Stomach (tissue), 8 donors: ENCODE measurements at regions not wholly inside any gene's neighbourhood (a gene's known extent, or its start where the extent isn't known, plus 50 kb on each side); places are given as distances from the start of the nearest gene placed in this dataset.

Experiments used
- DNase-seq, 2 donors: peaks; one replicate each; pipeline versions ENCODE4 v3.0.0 to v3.0.0-alpha.2; 2013 to 2019
- H3K27ac ChIP-seq, 5 donors: fragments of 200-600 bp in 4 of 5; sonication (generic) in 4 of 5; one replicate each; pipeline ENCODE4 v1.5.1; 2013 to 2019; ENCODE audit warnings: mild to moderate bottlenecking in 1 of 5, moderate library complexity in 1 of 5
- H3K27me3 ChIP-seq, 3 donors: fragments of 200-600 bp; sonication (generic); one replicate each; pipeline ENCODE4 v1.5.1; 2017 to 2019; ENCODE audit warnings: mixed run types in 1 of 3
- H3K36me3 ChIP-seq, 4 donors: fragments of 200-600 bp; sonication (generic); 1 replicate in 3 of 4; 2 replicates in 1 of 4; pipeline ENCODE4 v1.5.1; 2016 to 2019
- H3K4me1 ChIP-seq, 4 donors: fragments of 200-600 bp; sonication (generic); one replicate each; pipeline ENCODE4 v1.5.1; 2016 to 2019
- H3K4me3 ChIP-seq, 4 donors: fragments of 200-600 bp; sonication (generic) in 3 of 4; one replicate each; pipeline ENCODE4 v1.5.1; 2016 to 2019; ENCODE audit warnings: mild to moderate bottlenecking in 1 of 4
- H3K9me3 ChIP-seq, 4 donors: fragments of 200-600 bp; sonication (generic); one replicate each; pipeline ENCODE4 v1.5.1; 2016 to 2019
- EP300 ChIP-seq: sonication (generic); formaldehyde crosslinking; IDR thresholded peaks from one replicate; pipeline ENCODE4 v1.6.1; 2017; ENCODE audit warnings: antibody characterized with exemption
- POLR2A ChIP-seq, 4 donors: fragments of 450-650 bp; IDR thresholded peaks; one replicate each; pipeline ENCODE4 v1.6.1; 2016; ENCODE audit warnings: antibody characterized with exemption in 4 of 4, control low read depth in 2 of 4, mild to moderate bottlenecking in 1 of 4, moderate library complexity in 1 of 4
- POLR2AphosphoS5 ChIP-seq, 3 donors: sonication (generic); formaldehyde crosslinking; IDR thresholded peaks; one replicate each; pipeline ENCODE4 v1.6.1; 2016; ENCODE audit warnings: antibody characterized with exemption in 3 of 3
- WGBS, 5 donors: extraction: QIAGEN DNeasy Blood & Tissue Kit in 3 of 5; methylation state at CpG; one replicate each; pipeline versions ENCODE4 v1.1.5 to v1.1.7; 2013 to 2018; 5-methylcytosine and 5-hydroxymethylcytosine counted together
- intact Hi-C: fragments of 100-400 bp; cut with DNase I; formaldehyde crosslinking; loops from one replicate; pipeline ENCODE4 v1.15.1; 2023; ENCODE audit warnings: low total_unique reads
- TF ChIP-seq, protein P1 (sequence below), 7 experiments: fragments of 450-650 bp in 4 of 7; fragments of 200-600 bp in 3 of 7; sonication (generic) in 3 of 7; IDR thresholded peaks; one replicate each; pipeline ENCODE4 v1.5.1; 2016 to 2019; ENCODE audit warnings: antibody characterized with exemption in 7 of 7, control low read depth in 2 of 7, mild to moderate bottlenecking in 1 of 7
- donor health status: healthy with polysubstance abuse.
- donor health status: Bipolar disorder and iron deficiency.
- donor health status: healthy.

DNA sequence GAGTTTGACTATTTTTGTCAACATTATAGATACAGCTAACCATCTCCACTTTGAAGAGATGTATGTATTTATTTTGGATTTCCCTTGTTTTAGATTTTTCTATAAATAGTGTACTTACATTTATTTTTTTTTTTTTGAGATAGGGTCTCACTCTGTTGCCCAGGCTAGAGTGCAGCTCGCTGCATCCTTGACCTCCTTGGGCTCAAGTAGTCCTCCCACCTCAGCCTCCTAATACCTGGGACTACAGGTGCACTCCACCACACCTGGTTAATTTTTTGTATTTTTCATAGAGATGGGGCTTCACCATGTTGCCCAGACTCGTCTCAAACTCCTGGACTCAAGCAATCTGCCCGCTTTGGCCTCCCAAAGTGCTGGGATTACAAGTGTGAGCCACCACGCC, 55.3 kb upstream of the TRPM1 start:
- Histone ChIP-seq H3K27ac (peak overlapping the region in 1 of 5 donors; percentile 29), H3K4me1 (peaks cover 10 to 29% (median 18%) of the 10 kb centered on the region in 4 donors), H3K36me3 (no peaks in the 10 kb centered on the region), H3K9me3 (no peaks in the 10 kb centered on the region), H3K4me3 (no peak overlapping the region), H3K27me3 (no peaks in the 10 kb centered on the region)
- intact Hi-C loops, result no loop called here
- TF ChIP-seq, protein P1, sequence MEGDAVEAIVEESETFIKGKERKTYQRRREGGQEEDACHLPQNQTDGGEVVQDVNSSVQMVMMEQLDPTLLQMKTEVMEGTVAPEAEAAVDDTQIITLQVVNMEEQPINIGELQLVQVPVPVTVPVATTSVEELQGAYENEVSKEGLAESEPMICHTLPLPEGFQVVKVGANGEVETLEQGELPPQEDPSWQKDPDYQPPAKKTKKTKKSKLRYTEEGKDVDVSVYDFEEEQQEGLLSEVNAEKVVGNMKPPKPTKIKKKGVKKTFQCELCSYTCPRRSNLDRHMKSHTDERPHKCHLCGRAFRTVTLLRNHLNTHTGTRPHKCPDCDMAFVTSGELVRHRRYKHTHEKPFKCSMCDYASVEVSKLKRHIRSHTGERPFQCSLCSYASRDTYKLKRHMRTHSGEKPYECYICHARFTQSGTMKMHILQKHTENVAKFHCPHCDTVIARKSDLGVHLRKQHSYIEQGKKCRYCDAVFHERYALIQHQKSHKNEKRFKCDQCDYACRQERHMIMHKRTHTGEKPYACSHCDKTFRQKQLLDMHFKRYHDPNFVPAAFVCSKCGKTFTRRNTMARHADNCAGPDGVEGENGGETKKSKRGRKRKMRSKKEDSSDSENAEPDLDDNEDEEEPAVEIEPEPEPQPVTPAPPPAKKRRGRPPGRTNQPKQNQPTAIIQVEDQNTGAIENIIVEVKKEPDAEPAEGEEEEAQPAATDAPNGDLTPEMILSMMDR (IDR thresholded peaks at IDR 0.05), result no peak
- TF ChIP-seq POLR2AphosphoS5 (IDR thresholded peaks at IDR 0.05), result no peak
- TF ChIP-seq POLR2A (IDR thresholded peaks at IDR 0.05), result no peak
- TF ChIP-seq EP300, result no peak
- WGBS, 5 donors, result 90 to 93% (median 91%) methylated on average over 4 of the region's 4 CpGs
- DNase-seq, result no peak

DNA sequence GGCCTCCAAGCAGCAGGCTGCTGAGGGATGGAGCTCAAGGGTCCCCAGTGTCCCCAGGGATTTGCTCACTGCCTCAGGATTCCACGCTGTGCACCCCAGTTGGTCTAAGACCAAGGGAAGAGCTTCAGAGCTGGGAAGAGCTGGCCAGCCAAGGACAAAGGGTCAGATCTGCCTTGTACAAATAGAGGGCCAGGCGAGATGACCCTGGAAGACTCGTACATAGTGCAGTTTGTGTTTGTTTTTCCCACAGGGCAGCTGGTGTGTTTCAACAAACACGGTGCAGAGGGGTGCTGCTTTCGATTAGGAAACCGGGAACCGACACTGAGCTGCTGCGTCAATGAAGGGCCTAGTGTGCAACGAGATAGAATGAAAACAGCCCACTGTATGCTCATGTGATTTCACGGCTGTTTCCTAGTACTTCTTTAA, 56.1 kb upstream of the TRPM1 start:
- TF ChIP-seq POLR2A (IDR thresholded peaks at IDR 0.05) (no peak), EP300 (no peak), POLR2AphosphoS5 (IDR thresholded peaks at IDR 0.05) (peak in 1 of 3 donors; percentile 42)
- TF ChIP-seq, protein P1 (IDR thresholded peaks at IDR 0.05), result no peak
- no peaks in the 10 kb centered on the region for H3K36me3 ChIP-seq
- peak overlapping the region in 3 of 5 donors; percentile 29 to 68 (median 33) for H3K27ac ChIP-seq
- intact Hi-C loops, result no loop called here
- WGBS, 5 donors, result 24 to 57% (median 44%) methylated on average over 10 of the region's 10 CpGs
- no peaks in the 10 kb centered on the region for H3K9me3 ChIP-seq
- no peaks in the 10 kb centered on the region for H3K27me3 ChIP-seq
- H3K4me3 ChIP-seq, result no peak overlapping the region
- H3K4me1 ChIP-seq, result peaks cover 10 to 29% (median 18%) of the 10 kb centered on the region in 4 donors
- DNase-seq, result peak; percentile 55 to 57

DNA sequence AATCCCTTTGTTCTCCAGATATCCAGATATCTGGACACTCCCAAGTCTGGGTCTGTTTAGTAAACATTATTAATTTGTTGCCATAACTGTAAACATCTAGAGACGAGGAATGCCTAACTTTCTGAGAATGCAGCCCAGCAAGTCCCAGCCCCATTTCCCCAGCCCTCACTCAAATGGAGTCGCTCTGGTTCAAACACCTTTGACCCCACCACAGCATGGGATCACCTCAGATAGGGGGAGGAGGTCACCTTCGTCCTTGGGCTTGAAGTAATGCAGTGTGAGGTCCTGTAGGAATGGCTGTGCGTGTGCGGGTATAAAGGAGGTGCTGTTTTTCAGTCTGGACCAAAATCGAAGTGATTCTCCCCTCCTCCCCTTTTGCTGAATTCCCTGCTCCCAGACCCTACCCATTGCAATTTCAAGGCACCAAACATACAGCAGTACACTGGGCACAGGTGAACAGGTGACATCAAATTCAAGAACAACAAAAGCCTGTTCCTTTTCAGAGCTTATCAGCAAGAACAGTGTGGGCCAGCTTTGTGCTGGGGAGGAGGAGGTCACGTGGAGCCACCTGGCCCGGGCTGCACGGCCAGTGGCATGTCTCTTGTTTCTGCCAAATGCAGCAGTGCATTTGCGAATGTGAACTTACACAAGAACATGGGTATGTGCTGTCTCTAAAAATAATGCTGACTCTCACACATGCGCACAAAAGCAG, 57.5 kb upstream of the TRPM1 start:
- no peak for TF ChIP-seq EP300
- TF ChIP-seq, protein P1 (IDR thresholded peaks at IDR 0.05), result no peak
- TF ChIP-seq POLR2AphosphoS5 (IDR thresholded peaks at IDR 0.05), result peak; percentile 35 to 76 (median 42)
- TF ChIP-seq POLR2A (IDR thresholded peaks at IDR 0.05), result no peak
- 25 to 42% (median 38%) methylated on average over 11 of the region's 11 CpGs for WGBS, 5 donors
- DNase-seq, result peak; percentile 64 to 88
- Histone ChIP-seq H3K9me3 (no peaks in the 10 kb centered on the region), H3K27me3 (no peaks in the 10 kb centered on the region), H3K4me1 (peaks cover 10 to 29% (median 18%) of the 10 kb centered on the region in 4 donors), H3K4me3 (no peak overlapping the region), H3K36me3 (no peaks in the 10 kb centered on the region), H3K27ac (peak overlapping the region; percentile 41 to 81 (median 68))
- intact Hi-C loops, result no loop called here

DNA sequence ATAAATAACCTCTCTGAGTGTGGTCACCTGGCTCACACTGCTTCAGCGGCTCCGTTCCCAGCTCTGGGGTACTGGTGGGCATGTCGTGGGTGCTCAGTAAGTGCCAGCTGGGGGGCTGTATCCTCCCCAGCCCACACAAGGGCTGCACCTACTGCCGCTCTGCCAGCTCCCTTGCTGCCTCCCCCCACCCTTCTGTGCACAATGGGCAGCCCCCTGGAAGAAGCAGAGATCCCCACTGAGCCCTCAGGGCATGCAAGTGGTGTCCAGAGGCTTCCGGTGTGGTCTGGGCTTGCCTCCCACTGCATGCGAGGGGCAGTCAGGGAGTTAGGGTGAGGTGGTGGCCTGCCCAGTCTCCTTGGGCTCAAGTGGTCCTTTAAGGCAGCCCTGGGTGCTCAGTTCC, 58.3 kb upstream of the TRPM1 start:
- 78 to 90% (median 84%) methylated on average over 2 to 6 of the region's 6 CpGs for WGBS, 5 donors
- DNase-seq, result no peak
- Histone ChIP-seq H3K36me3 (no peaks in the 10 kb centered on the region), H3K4me1 (peaks cover 10 to 29% (median 18%) of the 10 kb centered on the region in 4 donors), H3K27ac (peak overlapping the region in 1 of 5 donors; percentile 68), H3K4me3 (no peak overlapping the region), H3K27me3 (no peaks in the 10 kb centered on the region), H3K9me3 (no peaks in the 10 kb centered on the region)
- intact Hi-C loops, result no loop called here
- TF ChIP-seq POLR2A (IDR thresholded peaks at IDR 0.05) (no peak), POLR2AphosphoS5 (IDR thresholded peaks at IDR 0.05) (no peak), EP300 (no peak)
- TF ChIP-seq, protein P1 (IDR thresholded peaks at IDR 0.05), result no peak
